ENCODE measurements at regions not wholly inside any gene's neighbourhood (a gene's known extent, or its start where the extent isn't known, plus 50 kb on each side); places are given as distances from the start of the nearest gene placed in this dataset.
"Not testable (repeated sequence)": the region's sequence is repeated elsewhere in the genome, so short reads cannot be mapped to it uniquely, and the experiment has no call there.

DNA sequence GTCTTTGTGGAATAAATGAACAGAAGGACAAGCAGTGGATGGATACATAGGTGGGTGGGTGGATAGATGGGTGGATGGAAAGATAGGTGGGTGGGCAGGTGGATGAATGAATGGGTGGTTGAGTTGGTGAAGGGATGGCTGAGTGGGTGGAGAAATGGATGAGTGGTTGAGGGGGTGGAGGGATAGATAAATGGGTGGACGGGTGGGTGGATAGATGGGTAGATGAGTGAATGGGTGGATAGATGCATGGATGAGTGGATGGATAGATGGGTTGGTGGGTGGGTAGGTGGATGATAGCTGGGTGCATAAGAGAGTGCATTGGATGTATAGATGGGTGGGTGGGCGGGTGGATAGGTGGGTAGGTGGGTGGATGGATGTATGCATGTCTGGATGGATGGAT, 63.5 kb downstream of the UNC93B1 start:
- not testable (repeated sequence) for DNase-seq

DNA sequence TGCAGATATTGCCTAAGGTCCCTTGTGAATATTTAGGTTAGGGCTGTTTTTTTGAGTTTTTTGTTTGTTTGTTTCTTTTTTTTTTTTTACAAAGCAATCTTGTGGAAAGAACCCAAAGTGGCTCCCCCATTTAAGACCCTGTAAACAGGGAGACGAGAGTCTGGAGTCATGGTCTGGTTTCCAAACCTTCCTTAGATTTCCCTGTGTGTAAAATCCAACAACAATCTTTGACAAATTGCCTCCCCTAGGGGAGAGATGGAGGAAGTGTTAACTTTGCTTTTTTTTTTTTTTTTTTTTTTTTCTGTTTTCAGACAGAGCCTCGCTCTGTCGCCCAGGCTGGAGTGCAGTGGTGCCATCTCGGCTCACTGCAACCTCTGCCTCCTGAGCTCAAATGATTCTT, 64.9 kb downstream of the UNC93B1 start:
- not testable (repeated sequence) for DNase-seq

DNA sequence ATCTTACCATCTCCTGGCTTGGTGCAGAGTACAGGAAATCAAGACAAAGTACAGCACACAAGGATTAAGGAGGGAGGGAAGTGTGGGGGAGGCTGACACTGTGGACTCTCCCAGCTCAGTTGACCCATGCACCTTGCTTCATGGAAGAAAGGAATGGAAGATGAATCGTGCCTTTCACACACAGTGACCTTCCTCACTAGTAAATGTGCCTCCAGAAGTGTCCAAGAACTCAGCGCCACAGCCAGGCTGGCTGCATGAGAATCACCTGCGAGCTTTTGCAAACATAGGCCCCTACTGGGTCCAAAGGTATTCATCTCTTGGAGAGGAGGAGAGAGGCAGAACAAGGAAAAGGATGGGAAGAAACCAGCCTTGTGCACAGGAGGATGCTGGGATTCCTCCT, 65.5 kb downstream of the UNC93B1 start:
- DNase-seq = not testable (repeated sequence)

DNA sequence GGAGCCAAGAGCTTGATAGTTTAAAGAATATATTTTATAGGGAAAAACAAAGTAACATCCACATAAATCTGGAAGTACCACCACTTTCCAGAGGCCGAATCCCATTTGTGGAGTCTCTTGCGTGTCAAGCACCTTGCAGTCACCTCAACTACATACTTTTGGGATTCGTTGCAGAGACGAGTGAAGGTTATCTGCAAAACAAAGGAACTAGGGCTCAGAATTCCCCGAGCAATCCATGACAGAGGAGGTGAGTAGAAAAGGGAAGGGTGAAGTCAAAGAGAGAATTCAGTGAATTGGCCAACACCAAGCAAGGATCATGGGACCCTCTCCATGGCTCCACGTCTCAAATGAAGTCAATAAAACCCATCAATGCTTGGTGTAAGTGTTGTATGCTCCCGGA, 80.3 kb downstream of the UNC93B1 start:
- DNase-seq = not testable (repeated sequence)

DNA sequence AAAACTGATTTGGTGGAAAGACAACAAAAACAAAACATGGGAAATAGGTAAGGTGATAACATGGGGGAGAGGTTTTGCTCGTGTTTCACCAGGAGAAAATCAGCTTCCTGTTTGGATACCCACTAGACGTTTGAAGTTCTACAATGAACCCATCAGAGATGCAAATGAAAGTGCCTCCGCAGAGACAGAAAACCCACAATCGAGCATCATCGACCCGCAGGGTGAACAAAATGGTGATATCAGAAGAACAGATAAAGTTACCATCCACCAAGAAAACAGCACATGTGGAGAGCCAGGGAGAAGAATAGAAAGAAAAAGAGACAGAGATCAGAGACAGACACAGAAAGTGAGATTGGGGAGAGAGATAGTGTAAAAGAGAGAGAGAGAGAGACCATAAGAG, 83.4 kb downstream of the UNC93B1 start:
- DNase-seq = not testable (repeated sequence)

DNA sequence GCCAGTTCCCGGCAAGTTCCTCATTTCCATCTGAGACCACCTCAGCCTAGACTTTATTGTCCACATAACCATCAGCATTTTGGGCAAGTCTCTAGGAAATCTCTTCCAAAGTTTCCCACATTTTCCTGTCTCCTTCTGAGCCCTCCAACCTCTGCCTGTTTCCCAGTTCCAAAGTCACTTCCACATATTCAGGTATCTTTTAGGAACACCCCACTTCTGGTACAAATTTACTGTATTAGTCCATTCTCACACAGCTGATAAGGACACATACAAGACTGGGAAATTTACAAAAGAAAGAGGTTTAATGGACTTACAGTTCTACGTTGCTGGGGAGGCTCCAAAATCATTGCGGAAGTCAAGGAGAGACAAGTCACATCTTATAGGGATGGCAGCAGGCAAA, 91.7 kb downstream of the UNC93B1 start:
- DNase-seq = not testable (repeated sequence)

DNA sequence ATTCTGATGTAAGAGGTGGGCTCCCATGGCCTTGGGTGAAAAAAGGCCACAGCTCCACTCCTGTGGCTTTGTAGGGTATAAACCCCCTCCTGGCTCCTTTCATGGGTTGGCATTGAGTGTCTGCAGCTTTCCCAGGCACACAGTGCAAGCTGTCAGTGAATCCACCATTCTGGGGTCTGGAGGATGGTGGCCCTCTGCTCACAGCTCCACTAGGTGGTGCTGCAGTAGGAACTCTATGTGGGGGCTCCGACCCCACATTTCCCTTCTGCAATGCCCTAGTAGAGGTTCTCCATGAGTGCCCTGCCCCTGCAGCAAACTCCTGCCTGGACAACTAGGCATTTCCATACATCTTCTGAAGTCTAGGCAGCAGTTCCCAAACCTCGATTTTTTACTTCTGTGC, 92.7 kb downstream of the UNC93B1 start:
- not testable (repeated sequence) for DNase-seq

DNA sequence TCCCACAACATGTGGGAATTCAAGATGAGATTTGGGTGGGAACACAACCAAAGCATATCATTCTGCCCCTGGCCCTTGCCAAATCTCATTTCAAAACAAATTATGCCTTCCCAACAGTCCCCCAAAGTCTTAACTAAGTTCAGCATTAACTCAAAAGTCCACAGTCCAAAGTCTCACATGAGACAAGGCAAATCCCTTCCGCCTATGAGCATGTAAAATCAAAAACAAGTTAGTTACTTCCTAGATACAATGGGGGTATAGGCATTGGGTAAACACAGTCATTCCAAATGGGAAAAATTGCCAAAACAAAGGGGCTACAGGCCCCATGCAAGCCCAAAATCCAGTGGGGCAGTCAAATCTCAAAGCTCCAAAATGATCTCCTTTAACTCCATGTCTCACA, 93.1 kb downstream of the UNC93B1 start:
- not testable (repeated sequence) for DNase-seq

DNA sequence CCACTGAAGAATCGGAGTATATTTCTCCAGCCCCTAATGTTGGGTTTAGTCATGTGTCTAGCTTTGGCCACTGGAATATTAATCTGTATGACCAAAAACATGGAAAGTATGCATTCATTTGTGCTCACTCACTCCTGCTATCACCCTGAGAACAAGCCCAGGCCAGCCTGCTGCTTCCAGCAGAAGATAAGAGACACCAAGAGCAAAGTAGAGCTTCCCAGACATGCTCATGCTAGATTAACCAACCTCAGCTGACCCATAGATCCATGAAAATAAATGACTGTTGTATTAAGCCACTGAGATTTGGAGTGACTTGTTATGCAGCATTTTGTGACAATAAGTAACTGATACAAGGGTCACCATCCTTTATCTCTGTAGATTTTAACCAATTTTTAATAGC, 96.9 kb downstream of the UNC93B1 start:
- DNase-seq = not testable (repeated sequence)

DNA sequence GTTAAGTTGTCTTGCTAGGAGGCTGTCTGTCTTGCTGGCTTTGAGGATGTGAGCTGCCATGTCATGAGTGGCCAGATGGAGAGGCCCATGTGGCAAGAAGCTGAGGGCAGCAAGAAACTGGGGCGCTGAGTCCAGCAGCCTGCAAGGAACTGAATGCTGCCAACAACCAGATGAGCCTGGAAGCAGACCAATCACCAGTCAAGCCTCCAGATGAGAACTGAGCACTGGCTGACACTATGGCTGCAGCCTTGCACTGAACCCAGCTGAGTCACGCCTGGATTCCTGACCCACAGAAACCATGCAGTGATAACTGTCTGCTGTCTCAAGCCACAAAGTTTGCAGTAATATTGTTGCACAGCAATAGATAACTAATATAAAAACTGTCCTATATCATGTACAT, 104.4 kb downstream of the UNC93B1 start:
- DNase-seq = not testable (repeated sequence)

DNA sequence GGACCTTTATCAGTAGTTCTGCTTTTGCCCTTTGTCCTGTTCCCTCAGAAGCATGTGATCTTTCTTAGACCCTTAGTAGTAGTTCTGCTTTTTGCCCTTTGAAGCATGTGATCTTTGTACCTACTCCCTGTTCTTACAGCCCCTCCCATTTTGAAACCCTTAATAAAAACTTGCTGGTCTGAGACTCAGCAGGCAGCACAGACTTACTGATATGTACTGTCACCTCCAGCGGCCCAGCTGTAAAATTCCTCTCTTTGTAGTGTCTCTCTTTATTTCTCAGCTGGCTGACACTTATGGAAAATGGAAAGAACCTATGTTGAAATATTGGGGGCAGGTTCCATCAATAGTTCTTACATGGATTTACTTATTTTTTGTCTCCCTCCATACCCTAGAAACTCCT, 110.4 kb downstream of the UNC93B1 start:
- not testable (repeated sequence) for DNase-seq

DNA sequence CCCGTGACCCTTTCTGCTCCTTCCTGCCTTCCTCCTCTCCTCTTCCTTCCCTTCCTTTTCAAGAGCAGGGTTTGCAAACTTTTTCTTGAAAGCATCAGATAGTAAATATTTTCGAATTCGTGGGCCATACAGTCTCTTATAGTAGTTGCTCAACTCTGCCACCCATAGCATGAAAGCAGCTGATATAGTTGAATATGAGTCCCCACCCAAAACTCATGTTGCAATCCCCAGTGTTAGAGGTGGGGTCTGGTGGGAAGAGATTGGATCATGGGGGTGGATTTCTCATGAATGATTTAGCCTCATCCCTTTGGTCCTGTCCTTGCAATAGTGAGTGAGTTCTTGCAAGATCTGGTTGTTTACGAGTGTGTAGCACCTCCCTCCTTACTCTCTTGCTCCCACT, 114.3 kb downstream of the UNC93B1 start:
- not testable (repeated sequence) for DNase-seq

DNA sequence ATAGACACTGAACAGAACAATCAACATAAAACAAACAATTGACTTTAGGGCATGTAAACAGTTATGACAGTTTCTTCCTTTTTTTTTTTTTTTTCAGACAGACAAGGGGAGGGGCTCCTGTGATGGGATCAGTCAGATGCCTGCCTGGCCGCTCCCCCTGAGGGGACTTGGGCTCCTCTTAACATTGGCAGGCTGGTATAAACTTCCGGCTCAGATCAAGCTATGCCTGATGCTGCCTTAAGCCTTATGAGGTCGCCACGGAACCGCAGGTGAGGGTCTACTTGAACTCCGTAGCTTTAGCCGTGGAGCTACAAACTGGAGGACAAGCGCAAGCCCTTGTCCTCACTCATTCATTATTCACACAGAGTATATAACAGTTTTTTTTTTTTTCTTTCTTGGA, 115.8 kb downstream of the UNC93B1 start:
- not testable (repeated sequence) for DNase-seq

DNA sequence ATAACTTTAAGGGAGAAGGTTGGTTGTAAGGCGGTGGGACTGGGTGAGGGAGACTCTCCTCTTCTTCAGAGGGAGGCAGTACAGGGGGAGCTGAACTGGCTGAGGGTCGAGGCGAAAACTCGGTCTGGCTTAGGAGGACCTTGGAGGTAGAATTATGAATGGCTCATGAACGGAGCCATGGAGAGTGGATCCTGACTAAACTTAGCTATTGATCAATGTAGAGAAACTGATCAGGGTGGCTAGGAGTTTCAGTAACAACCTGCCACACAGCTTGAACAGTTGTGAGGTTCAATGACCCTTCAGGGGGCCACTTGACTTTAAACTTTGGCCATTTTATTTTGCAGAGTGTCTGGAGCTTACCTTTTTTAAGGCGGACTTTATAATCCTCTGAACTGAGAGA, 117.2 kb downstream of the UNC93B1 start:
- DNase-seq = not testable (repeated sequence)

DNA sequence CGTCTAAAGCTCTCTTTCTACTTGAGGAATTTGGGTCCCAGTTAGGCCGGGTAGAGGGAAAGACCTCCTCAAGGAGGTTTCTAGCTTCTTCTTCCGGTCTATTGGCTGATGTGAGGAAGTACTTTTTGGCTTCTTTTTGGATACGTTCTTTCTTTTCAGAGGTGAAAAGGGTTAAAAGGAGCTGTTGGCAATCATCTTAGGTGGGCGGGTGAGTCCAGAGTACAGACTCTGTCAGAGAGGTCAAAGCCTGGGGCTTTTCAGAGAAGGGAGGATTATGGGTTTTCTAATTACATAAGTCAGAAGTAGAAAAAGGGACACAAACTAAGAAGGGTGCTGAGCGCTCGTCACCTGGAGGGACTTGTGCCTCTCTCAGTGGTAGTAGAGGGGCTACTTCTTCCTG, 117.7 kb downstream of the UNC93B1 start:
- DNase-seq = not testable (repeated sequence)

DNA sequence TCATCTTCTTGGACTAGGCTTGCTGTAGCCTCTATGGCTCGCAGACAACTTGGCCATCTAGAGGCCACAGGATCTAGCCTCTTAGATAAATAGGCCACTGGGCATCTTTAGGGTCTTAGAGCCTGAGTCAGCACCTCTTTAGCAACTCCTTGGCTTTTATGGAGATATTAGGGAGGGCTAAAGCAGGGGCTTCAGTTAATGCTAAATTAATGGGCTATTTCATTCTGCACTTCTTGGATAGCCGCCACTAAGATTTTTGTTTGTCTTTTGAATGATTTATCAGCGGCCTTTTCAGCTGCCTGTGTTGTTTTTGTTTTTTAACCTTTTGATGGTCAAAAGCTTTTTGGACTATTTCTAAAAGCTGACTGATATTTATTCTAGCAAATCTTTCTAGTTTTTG, 118.3 kb downstream of the UNC93B1 start:
- not testable (repeated sequence) for DNase-seq

DNA sequence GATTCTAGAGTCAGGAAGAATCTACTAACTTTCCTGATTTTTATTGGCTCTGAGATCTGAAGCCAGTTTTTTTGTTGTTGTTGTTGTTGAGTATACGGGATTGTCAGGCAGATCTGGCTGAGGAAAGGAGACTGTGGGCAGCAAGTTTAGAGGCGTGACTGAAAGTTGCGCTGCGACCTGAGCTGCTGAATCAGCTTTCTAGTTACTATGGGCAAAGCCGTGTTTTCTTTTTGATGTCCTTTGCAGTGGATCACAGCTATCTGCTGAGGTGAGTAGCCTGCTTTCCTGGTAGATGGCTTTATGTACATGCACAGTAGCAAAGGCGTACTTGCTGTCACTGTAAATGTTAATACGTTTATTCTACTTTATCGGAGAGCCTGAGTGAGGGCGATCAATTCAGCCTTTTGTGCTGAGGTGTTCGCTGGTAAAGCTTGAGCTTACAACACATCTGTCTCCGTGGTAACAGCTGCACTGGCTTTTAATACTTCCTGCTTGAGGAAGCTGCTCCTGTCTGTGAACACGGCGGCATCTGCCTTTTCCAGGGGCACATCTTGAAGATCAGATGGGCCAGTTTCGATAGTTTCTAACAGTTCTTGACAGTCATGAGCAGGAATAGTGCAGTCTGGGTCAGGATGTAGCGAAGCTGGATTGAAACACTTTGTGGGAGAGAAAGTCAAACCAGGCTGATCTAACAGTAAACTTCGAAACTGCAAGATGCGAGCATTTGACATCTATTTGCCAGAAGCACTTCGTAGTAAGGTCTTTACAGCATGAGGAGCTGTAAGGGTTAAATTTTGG, 118.9 kb downstream of the UNC93B1 start:
- DNase-seq = not testable (repeated sequence)

DNA sequence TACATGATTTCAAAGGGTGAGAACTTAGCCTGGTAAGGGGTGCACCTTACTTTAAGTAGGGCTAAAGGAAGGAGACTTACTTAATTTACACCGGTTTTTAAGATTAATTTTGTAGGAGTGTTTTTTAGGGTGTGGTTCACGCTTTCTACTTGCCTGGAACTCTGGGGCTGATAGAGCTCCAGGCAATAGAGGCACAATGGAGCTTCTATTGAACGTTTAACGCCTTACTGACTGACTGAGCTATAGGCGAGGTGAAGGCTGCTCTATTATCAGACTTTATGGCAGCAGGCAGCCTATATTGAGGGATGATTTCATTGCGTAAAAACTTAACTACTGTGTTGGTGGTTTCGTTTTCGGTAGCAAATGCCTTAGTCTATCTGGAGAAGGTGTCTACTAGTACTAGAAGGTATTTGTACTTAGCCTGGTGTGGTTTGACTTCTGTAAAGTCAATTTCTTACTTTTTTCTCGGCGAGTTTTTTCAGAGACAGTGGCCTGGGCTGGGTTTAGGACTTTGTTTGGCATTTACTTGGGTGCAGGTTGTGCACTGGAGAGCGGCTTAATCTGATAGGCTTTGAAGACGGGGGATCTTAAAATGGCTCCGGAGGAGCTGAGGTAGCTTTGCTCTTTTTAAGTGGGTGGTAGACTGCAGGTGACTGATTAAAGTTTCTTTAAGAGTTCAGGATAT, 119.7 kb downstream of the UNC93B1 start:
- not testable (repeated sequence) for DNase-seq

DNA sequence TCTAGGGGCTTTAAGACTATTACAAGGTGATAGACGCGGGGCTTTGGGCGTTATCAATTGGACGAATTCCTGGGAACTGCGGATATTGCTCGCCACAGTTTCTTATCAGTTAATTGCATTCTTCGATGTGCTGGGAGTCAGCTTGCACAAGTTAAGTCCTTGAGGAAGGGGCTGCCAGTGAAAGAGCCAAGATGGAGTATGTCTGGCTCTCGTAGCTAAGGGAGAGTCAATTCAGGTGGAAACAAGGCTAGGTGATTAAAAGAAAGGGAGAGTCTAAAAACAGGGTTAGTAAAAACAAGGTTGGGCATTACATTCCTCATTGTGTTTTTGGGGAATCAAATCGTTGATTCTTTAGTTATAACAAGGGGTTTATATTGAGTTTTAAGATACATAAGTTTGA, 121.6 kb downstream of the UNC93B1 start:
- not testable (repeated sequence) for DNase-seq

DNA sequence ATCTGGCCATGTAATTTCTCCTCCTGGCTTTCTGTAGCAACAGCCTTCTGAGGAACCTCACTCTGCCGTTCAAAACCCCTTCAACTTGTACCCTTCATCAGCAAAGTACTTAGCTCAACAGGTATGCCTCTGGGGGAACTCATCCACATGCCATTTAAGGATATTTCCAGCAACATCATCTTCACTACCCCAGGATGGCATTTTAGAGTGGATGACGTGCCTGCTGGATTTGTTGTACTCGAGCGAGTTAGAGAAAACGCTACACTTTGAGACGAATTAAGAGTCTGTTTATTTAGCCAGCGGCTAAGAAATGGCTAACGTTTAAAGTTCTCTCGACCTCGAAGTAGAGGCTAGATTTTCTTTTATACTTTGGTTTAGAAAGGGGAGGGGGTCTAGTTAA, 122.1 kb downstream of the UNC93B1 start:
- not testable (repeated sequence) for DNase-seq

DNA sequence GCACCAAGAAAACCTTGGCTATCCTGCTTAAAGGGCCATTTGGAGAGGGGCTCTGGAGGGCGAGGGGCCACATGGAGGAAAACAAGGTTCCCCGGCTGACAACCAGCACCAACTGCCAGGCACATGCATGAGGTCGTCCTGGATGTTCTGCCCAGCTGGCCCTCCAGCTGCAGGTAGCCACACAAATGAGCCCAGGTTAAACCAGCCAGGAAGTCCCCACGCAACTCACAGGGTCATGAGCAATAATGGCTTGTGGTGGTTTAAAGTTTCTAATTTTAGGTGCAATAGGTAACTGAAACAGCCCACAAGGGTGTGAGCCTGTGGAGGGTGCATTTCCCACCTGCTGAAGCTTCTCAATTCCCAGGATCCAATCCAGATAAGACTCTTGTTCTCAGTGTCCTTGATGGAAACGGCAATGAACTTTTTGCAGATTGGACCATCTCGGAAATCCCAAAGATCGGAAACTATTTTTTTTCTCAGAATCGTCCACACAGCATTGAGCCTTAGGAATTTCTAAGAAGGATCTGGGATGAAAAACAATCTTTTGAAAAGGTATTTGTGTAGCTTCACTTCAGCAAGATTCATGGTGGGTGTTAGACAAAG, 123.2 kb downstream of the UNC93B1 start:
- not testable (repeated sequence) for DNase-seq

DNA sequence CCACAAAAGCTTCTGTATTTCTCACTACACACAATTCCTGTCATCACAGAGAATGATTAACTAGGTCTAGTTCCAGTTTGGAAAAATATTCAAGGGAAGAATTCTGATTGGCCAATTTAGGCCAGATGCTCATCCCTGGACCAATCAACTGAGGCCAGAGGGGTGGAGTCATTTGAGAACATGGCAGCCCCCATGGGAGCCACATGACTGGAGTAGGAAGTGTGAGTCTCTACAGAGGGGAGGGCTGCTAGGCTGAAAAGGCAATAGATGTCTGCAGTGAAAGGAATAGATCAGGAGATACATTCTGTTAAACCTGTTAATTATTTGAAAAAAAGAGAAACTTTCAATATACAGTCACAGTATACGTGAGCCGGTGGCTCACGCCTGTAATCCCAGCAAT, 125.2 kb downstream of the UNC93B1 start:
- DNase-seq = not testable (repeated sequence)

DNA sequence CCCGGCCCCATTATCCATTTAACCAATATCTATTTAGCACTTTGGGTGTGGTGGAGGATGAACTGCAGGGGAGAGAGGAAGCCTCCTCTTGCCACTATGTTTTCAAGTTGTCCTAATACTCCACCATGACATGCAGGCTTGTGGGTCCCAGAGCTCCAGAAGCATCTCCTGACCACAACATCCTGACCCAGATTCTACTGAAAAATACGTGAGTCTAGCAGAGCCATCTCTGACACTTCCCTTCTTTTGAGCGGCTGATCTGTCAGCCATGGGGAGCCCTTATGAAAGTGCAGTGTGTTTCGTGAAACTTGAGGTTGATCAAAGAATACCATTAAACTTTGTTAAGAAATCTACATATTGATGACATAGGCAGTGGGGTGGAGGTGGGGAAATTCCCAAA, 126.6 kb downstream of the UNC93B1 start:
- DNase-seq = not testable (repeated sequence)

All from left kidney (tissue), 1 donor.